ENCODE measurements at regions not wholly inside any gene's neighbourhood (a gene's known extent, or its start where the extent isn't known, plus 50 kb on each side); places are given as distances from the start of the nearest gene placed in this dataset.

GRCh38 chr14:101315802-101316296 lies 245.4 kb upstream of the DIO3 start:
- ATAC-seq (no peak; the same call in 1 of the 2 replicates), DNase-seq (ENCODE audit: low read depth, low spot score) (peak; percentile 44)
- Histone ChIP-seq H3K27me3 (ENCODE audit: insufficient read depth, low read length) (no peaks in the 10 kb centered on the region), H2AFZ (ENCODE audit: low read depth, low read length, poor library complexity, severe bottlenecking) (no peak overlapping the region), H3K9me2 (ENCODE audit: insufficient read depth) (no peaks in the 10 kb centered on the region), H3K4me1 (ENCODE audit: control insufficient read depth in 1 of 2, insufficient read depth in 2 of 2, low read length in 2 of 2) (no peaks in the 10 kb centered on the region), H3K4me2 (ENCODE audit: low read length) (no peak overlapping the region), H3K79me2 (ENCODE audit: insufficient read depth, low read length) (no peaks in the 10 kb centered on the region), H3K9me3 (ENCODE audit: control insufficient read depth in 1 of 2, insufficient read depth in 1 of 2, low read depth in 1 of 2, low read length in 2 of 2) (peaks cover 7 to 16% of the 10 kb centered on the region in 2 experiments; a peak in 3 of 4 replicates), H3K9ac (ENCODE audit: low read length) (no peak overlapping the region), H3K36me3 (ENCODE audit: control insufficient read depth in 1 of 2, insufficient read depth in 2 of 2, low read length in 2 of 2) (no peaks in the 10 kb centered on the region), H3K27ac (ENCODE audit: low read depth, low read length) (no peak overlapping the region), H3K4me3 (replicated peaks in 1 of 2; ENCODE audit: low read depth in 1 of 2, low read length in 2 of 2) (no peak overlapping the region), H4K20me1 (ENCODE audit: insufficient read depth) (no peaks in the 10 kb centered on the region)
- no TSS peak for BruUV-seq (replicated peaks)
- ChIA-PET RAD21 (ENCODE audit: low non-redundant PET in 1 of 2, low total read pairs in 2 of 2, uncharacterized antibody in 2 of 2, unreplicated experiment in 2 of 2) (no interaction called here), POLR2A (no interaction called here), CTCF (no interaction called here)
- TF ChIP-seq JUND (IDR thresholded peaks at IDR 0.05) (peak; percentile 45; the same call in 1 of the 2 replicates), RAD21 (IDR thresholded peaks at IDR 0.05; ENCODE audit: low read depth) (no peak), ZBTB33 (IDR thresholded peaks at IDR 0.05; ENCODE audit: extremely low read depth, insufficient replicate concordance, low read length) (no peak), ZFX (IDR thresholded peaks at IDR 0.05) (no peak), EGR1 (IDR thresholded peaks at IDR 0.05; ENCODE audit: low read depth) (no peak), EZH2 (IDR thresholded peaks at IDR 0.05) (no peak), REST (IDR thresholded peaks at IDR 0.05; ENCODE audit: low read depth) (no peak), EZH2phosphoT487 (IDR thresholded peaks at IDR 0.05; ENCODE audit: borderline replicate concordance) (no peak), CBX3 (IDR thresholded peaks at IDR 0.05; ENCODE audit: low read depth) (0 out of 2 replicates have a peak, but pooled peaks have one; percentile 50), POLR2AphosphoS5 (IDR thresholded peaks at IDR 0.05; ENCODE audit: low read depth, low read length) (no peak), ATF3 (IDR thresholded peaks at IDR 0.05) (no peak; the same call in 1 of the 2 replicates), ZNF274 (IDR thresholded peaks at IDR 0.05; ENCODE audit: low read depth, low read length) (no peak), SRF (IDR thresholded peaks at IDR 0.05; ENCODE audit: low read depth) (no peak), SP1 (IDR thresholded peaks at IDR 0.05; ENCODE audit: low read depth) (no peak), FOSL1 (IDR thresholded peaks at IDR 0.05; ENCODE audit: low read depth) (peak; percentile 52)
- intact Hi-C loops (cut with micrococcal nuclease) = no loop called here
